K562 (cell line): ENCODE measurements at regions not wholly inside any gene's neighbourhood (a gene's known extent, or its start where the extent isn't known, plus 50 kb on each side); places are given as distances from the start of the nearest gene placed in this dataset.

Experiments used
- ATAC-seq: fragments of 200-7000 bp; cut with Tn5 transposase; 3 replicates; pipeline ENCODE4 v1.9.1; 2020; ENCODE audit warnings: moderate library complexity
- BruUV-seq: library from RNA; stranded (reverse); fragments of 400-500 nt; replicated peaks from 2 replicates; lab custom pipeline; 2021; lab: Mats Ljungman, UMichigan
- CTCF ChIA-PET: fragments of 300-600 bp; formaldehyde crosslinking; extraction: SDS; loops from one replicate; lab custom pipeline; 2021; ENCODE audit warnings: low intra/inter-chr PET ratio; lab: Yijun Ruan, JAX
- POLR2A ChIA-PET: fragments of 300-600, 350-650 bp; sonication (Branson Sonifier 250); formaldehyde crosslinking; extraction: SDS; loops from one replicate; lab custom pipeline; 2021; ENCODE audit warnings: antibody characterized with exemption, inconsistent platforms; lab: Yijun Ruan, JAX
- DNase-seq, 4 experiments: peaks; one replicate each; pipeline versions ENCODE4 v3.0.0 to v3.0.0-alpha.2; 2011 to 2018; ENCODE audit warnings: low spot score in 3 of 4, mixed read lengths in 3 of 4; ENCODE audit errors: extremely low read depth in 1 of 4
- FAIRE-seq: peaks from 2 replicates; lab custom pipeline; 2011; peaks lifted over from hg19 to GRCh38; lab: Jason Lieb, UNC
- H2AFZ ChIP-seq: 2 replicates; pipeline ENCODE4 v1.6.0; 2011; ENCODE audit warnings: low read depth, low read length, control low read depth, inconsistent platforms
- H3K27ac ChIP-seq: fragments of 200-600 bp; 3 replicates; pipeline ENCODE4 v1.8.0; 2011; ENCODE audit warnings: low read depth, mild to moderate bottlenecking, control low read depth, inconsistent platforms, low read length, moderate library complexity, mixed read lengths; ENCODE audit errors: extremely low read depth
- H3K27me3 ChIP-seq, 2 experiments: fragments of 300-600 bp in 1 of 2; 2 replicates in 1 of 2; 3 replicates in 1 of 2; pipeline versions ENCODE4 v1.6.0 to v1.8.0; 2011; ENCODE audit warnings: inconsistent platforms in 2 of 2, low read length in 2 of 2, mild to moderate bottlenecking in 1 of 2, mixed read lengths in 1 of 2, moderate library complexity in 1 of 2; ENCODE audit not compliant: control insufficient read depth in 2 of 2, insufficient read depth in 2 of 2
- H3K36me3 ChIP-seq: fragments of 300-600 bp; 3 replicates; pipeline ENCODE4 v1.8.0; 2011; ENCODE audit warnings: mild to moderate bottlenecking, low read length, inconsistent platforms; ENCODE audit not compliant: control insufficient read depth, insufficient read depth
- H3K4me1 ChIP-seq, 2 experiments: fragments of 200-600 bp in 1 of 2; replicated peaks in 1 of 2; 2 replicates in 1 of 2; 3 replicates in 1 of 2; pipeline versions ENCODE4 v1.5.1 to v1.8.0; 2011; ENCODE audit warnings: inconsistent platforms in 2 of 2, low read length in 2 of 2, mild to moderate bottlenecking in 1 of 2, mixed read lengths in 1 of 2, moderate library complexity in 1 of 2; ENCODE audit not compliant: control insufficient read depth in 2 of 2, insufficient read depth in 2 of 2
- H3K4me2 ChIP-seq: 2 replicates; pipeline ENCODE4 v1.6.1; 2011; ENCODE audit warnings: low read length, control low read depth, inconsistent platforms, mixed read lengths; ENCODE audit not compliant: insufficient read depth
- H3K4me3 ChIP-seq: fragments of 200-600 bp; sonication (generic), shearing (Covaris generic); 2 replicates; pipeline ENCODE4 v1.5.1; 2016; ENCODE audit warnings: control low read depth, inconsistent platforms
- H3K79me2 ChIP-seq: fragments of 200-600 bp; 3 replicates; pipeline ENCODE4 v1.8.0; 2011; ENCODE audit warnings: low read length, inconsistent platforms; ENCODE audit not compliant: control insufficient read depth, insufficient read depth
- H3K9ac ChIP-seq, 2 experiments: 2 replicates each; pipeline versions ENCODE4 v1.6.0 to v1.6.1; 2011; ENCODE audit warnings: low read depth in 2 of 2, low read length in 2 of 2, control low read depth in 1 of 2, inconsistent platforms in 1 of 2, mild to moderate bottlenecking in 1 of 2, mixed read lengths in 1 of 2; ENCODE audit not compliant: insufficient read depth in 1 of 2
- H3K9me1 ChIP-seq: one replicate; pipeline ENCODE4 v1.6.0; 2011; ENCODE audit warnings: inconsistent platforms, mild to moderate bottlenecking, low read length, moderate library complexity; ENCODE audit not compliant: control insufficient read depth, insufficient read depth
- H3K9me3 ChIP-seq: replicated peaks from 2 replicates; pipeline ENCODE4 v1.5.1; 2011; ENCODE audit warnings: low read depth, low read length, inconsistent platforms; ENCODE audit not compliant: control insufficient read depth, insufficient read depth
- H4K20me1 ChIP-seq: replicated peaks from 2 replicates; pipeline ENCODE4 v1.6.1; 2011; ENCODE audit warnings: low read length, inconsistent platforms, mixed read lengths; ENCODE audit not compliant: control insufficient read depth, insufficient read depth
- CEBPB ChIP-seq: fragments of 450-650 bp; IDR thresholded peaks from 2 replicates; pipeline ENCODE4 v1.6.1; 2016; ENCODE audit warnings: missing genetic modification characterization, missing compliant biosample characterization
- CREB5 ChIP-seq: fragments of 250-450 bp; sonication (Bioruptor Pico); IDR thresholded peaks from 2 replicates; pipeline ENCODE4 v1.5.0; 2020; ENCODE audit warnings: mild to moderate bottlenecking
- IRF9 ChIP-seq: fragments of 450-650 bp; IDR thresholded peaks from 2 replicates; pipeline ENCODE4 v1.6.1; 2016; ENCODE audit warnings: missing biosample characterization, missing genetic modification characterization
- ZBTB33 ChIP-seq: sonication (generic); formaldehyde crosslinking; IDR thresholded peaks from 2 replicates; pipeline ENCODE4 v1.8.1; 2023; ENCODE audit warnings: mild to moderate bottlenecking, missing genetic modification reagents
- ZNF76 ChIP-seq: fragments of 250-450 bp; sonication (Bioruptor Pico); IDR thresholded peaks from 2 replicates; pipeline ENCODE4 v1.4.0; 2020; ENCODE audit warnings: mild to moderate bottlenecking, moderate library complexity, borderline replicate concordance
- WGBS: fragments of 100-300 bp; shearing (Covaris generic); methylation state at CpG from one replicate; pipeline ENCODE4 v1.1.6; 2016; ENCODE audit warnings: low coverage, mixed read lengths; ENCODE audit not compliant: insufficient coverage; ENCODE audit errors: missing lambda C conversion rate; 5-methylcytosine and 5-hydroxymethylcytosine counted together
- in situ Hi-C: fragments of 300-500 bp; cut with MboI; formaldehyde crosslinking; loops from 4 replicates; pipeline ENCODE4 v1.15.0; 2018; ENCODE audit warnings: inconsistent platforms, mixed read lengths
- intact Hi-C: fragments of 100-400 bp; cut with micrococcal nuclease; formaldehyde crosslinking; loops from 2 replicates; pipeline ENCODE4 v1.14.2; 2022
- TF ChIP-seq, protein P1 (sequence below): fragments of 450-650 bp; IDR thresholded peaks from 2 replicates; pipeline ENCODE4 v1.6.1; 2016; ENCODE audit warnings: low read depth

- in situ Hi-C loops (no loop called here), intact Hi-C loops (no loop called here)
- Histone ChIP-seq H3K9ac (no peak overlapping the region), H3K36me3 (no peaks in the 10 kb centered on the region), H3K9me3 (no peaks in the 10 kb centered on the region), H3K4me3 (no peak overlapping the region), H3K4me1 (peaks cover 0 to 12% of the 10 kb centered on the region in 2 experiments; a peak in 2 of 5 replicates), H3K4me2 (no peak overlapping the region; the same call in 1 of the 2 replicates), H4K20me1 (no peaks in the 10 kb centered on the region), H3K9me1 (no peaks in the 10 kb centered on the region), H3K27ac (no peak overlapping the region), H2AFZ (peak overlapping the region; percentile 36; the same call in 1 of the 2 replicates), H3K27me3 (no peaks in the 10 kb centered on the region), H3K79me2 (no peaks in the 10 kb centered on the region)
- FAIRE-seq (no peak), ATAC-seq (no peak), DNase-seq (no peak)
- no TSS peak for BruUV-seq
- POLR2A ChIA-PET, result interaction anchor here (1.8 to 2.1 kb wide), 3 partner anchors 8 to 13 kb away, joined by 4 to 7 read pairs (median 6); no protein-coding TSS in a partner anchor
- 36% methylated on average over 6 of the region's 6 CpGs for WGBS
- CTCF ChIA-PET, result no interaction called here
- TF ChIP-seq CREB5 (CRISPR knock-in tag) (no peak), CEBPB (tag) (peak; percentile 98), ZBTB33 (CRISPR knock-in tag) (no peak), ZNF76 (CRISPR knock-in tag) (no peak), IRF9 (tag) (peak; percentile 82)
- TF ChIP-seq, protein P1, sequence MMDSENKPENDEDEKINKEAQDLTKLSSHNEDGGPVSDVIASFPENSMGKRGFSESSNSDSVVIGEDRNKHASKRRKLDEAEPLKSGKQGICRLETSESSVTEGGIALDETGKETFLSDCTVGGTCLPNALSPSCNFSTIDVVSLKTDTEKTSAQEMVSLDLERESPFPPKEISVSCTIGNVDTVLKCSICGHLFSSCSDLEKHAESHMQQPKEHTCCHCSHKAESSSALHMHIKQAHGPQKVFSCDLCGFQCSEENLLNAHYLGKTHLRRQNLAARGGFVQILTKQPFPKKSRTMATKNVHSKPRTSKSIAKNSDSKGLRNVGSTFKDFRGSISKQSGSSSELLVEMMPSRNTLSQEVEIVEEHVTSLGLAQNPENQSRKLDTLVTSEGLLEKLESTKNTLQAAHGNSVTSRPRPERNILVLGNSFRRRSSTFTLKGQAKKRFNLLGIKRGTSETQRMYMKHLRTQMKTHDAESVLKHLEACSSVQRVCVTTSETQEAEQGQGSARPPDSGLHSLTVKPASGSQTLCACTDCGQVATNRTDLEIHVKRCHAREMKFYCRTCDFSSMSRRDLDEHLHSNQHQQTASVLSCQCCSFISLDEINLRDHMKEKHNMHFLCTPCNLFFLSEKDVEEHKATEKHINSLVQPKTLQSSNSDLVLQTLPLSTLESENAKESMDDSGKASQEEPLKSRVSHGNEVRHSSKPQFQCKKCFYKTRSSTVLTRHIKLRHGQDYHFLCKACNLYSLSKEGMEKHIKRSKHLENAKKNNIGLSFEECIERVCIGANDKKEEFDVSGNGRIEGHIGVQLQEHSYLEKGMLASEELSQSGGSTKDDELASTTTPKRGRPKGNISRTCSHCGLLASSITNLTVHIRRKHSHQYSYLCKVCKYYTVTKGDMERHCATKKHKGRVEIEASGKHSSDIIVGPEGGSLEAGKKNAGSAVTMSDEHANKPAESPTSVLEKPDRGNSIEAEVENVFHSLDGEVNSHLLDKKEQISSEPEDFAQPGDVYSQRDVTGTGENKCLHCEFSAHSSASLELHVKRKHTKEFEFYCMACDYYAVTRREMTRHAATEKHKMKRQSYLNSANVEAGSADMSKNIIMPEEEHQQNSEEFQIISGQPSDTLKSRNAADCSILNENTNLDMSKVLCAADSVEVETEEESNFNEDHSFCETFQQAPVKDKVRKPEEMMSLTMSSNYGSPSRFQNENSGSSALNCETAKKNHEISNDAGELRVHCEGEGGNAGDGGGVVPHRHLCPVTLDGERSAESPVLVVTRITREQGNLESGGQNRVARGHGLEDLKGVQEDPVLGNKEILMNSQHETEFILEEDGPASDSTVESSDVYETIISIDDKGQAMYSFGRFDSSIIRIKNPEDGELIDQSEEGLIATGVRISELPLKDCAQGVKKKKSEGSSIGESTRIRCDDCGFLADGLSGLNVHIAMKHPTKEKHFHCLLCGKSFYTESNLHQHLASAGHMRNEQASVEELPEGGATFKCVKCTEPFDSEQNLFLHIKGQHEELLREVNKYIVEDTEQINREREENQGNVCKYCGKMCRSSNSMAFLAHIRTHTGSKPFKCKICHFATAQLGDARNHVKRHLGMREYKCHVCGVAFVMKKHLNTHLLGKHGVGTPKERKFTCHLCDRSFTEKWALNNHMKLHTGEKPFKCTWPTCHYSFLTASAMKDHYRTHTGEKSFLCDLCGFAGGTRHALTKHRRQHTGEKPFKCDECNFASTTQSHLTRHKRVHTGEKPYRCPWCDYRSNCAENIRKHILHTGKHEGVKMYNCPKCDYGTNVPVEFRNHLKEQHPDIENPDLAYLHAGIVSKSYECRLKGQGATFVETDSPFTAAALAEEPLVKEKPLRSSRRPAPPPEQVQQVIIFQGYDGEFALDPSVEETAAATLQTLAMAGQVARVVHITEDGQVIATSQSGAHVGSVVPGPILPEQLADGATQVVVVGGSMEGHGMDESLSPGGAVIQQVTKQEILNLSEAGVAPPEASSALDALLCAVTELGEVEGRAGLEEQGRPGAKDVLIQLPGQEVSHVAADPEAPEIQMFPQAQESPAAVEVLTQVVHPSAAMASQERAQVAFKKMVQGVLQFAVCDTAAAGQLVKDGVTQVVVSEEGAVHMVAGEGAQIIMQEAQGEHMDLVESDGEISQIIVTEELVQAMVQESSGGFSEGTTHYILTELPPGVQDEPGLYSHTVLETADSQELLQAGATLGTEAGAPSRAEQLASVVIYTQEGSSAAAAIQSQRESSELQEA, result no peak
These were observed 86.7 kb upstream of the CHD6 start for GRCh38 chr20:41704896-41705295.
